ENCODE measurements at regions not wholly inside any gene's neighbourhood (a gene's known extent, or its start where the extent isn't known, plus 50 kb on each side); places are given as distances from the start of the nearest gene placed in this dataset.

GRCh38 chr15:62765916-62766315 lies 276.6 kb upstream of the TPM1 start:
- TF ChIP-seq POLR2A (IDR thresholded peaks at IDR 0.05) = no peak
- no peak for TF ChIP-seq CTCF (IDR thresholded peaks at IDR 0.05)
